ENCODE measurements at regions not wholly inside any gene's neighbourhood (a gene's known extent, or its start where the extent isn't known, plus 50 kb on each side); places are given as distances from the start of the nearest gene placed in this dataset.

GRCh38 chr7:22676385-22676784, 50.6 kb upstream of the IL6 start:
- H3K4me3 ChIP-seq (ENCODE audit: insufficient read depth, low read depth, low read length) = no peak overlapping the region
- H3K27me3 ChIP-seq (ENCODE audit: control insufficient read depth, insufficient read depth, low read length) = no peaks in the 10 kb centered on the region
- no peak for DNase-seq
- no peaks in the 10 kb centered on the region for H3K36me3 ChIP-seq (replicated peaks; ENCODE audit: control insufficient read depth, insufficient read depth, low read length)

- Histone ChIP-seq H3K36me3 (replicated peaks; ENCODE audit: control insufficient read depth, insufficient read depth, low read length) (no peaks in the 10 kb centered on the region), H3K4me3 (ENCODE audit: insufficient read depth, low read depth, low read length) (no peak overlapping the region)
These were observed 51.1 kb upstream of the IL6 start for GRCh38 chr7:22675917-22676343.

GRCh38 chr7:22675421-22675820, 51.6 kb upstream of the IL6 start:
- Histone ChIP-seq H3K36me3 (replicated peaks; ENCODE audit: control insufficient read depth, insufficient read depth, low read length) (no peaks in the 10 kb centered on the region), H3K4me3 (ENCODE audit: insufficient read depth, low read depth, low read length) (no peak overlapping the region), H3K27me3 (ENCODE audit: control insufficient read depth, insufficient read depth, low read length) (no peaks in the 10 kb centered on the region)
- DNase-seq = no peak

More at GRCh38 chr7:22675917-22676343, 51.1 kb upstream of the IL6 start:
- no peak for DNase-seq
- H3K27me3 ChIP-seq (ENCODE audit: control insufficient read depth, insufficient read depth, low read length) = no peaks in the 10 kb centered on the region

- Histone ChIP-seq H3K4me3 (ENCODE audit: insufficient read depth, low read depth, low read length) (no peak overlapping the region), H3K36me3 (replicated peaks; ENCODE audit: control insufficient read depth, insufficient read depth, low read length) (no peaks in the 10 kb centered on the region), H3K27me3 (ENCODE audit: control insufficient read depth, insufficient read depth, low read length) (no peaks in the 10 kb centered on the region)
- DNase-seq = no peak
These were observed 53.9 kb upstream of the IL6 start for GRCh38 chr7:22672846-22673680.

GRCh38 chr7:22671177-22671879, 55.7 kb upstream of the IL6 start:
- no peak for DNase-seq
- Histone ChIP-seq H3K27me3 (ENCODE audit: control insufficient read depth, insufficient read depth, low read length) (no peaks in the 10 kb centered on the region), H3K36me3 (replicated peaks; ENCODE audit: control insufficient read depth, insufficient read depth, low read length) (no peaks in the 10 kb centered on the region), H3K4me3 (ENCODE audit: insufficient read depth, low read depth, low read length) (no peak overlapping the region)

GRCh38 chr7:22670422-22670815, 56.6 kb upstream of the IL6 start:
- no peak for DNase-seq
- Histone ChIP-seq H3K27me3 (ENCODE audit: control insufficient read depth, insufficient read depth, low read length) (no peaks in the 10 kb centered on the region), H3K4me3 (ENCODE audit: insufficient read depth, low read depth, low read length) (no peak overlapping the region), H3K36me3 (replicated peaks; ENCODE audit: control insufficient read depth, insufficient read depth, low read length) (no peaks in the 10 kb centered on the region)

GRCh38 chr7:22669692-22670421, 57.1 kb upstream of the IL6 start:
- peak; percentile 26 for DNase-seq
- no peak overlapping the region for H3K4me3 ChIP-seq (ENCODE audit: insufficient read depth, low read depth, low read length)
- H3K27me3 ChIP-seq (ENCODE audit: control insufficient read depth, insufficient read depth, low read length) = no peaks in the 10 kb centered on the region
- H3K36me3 ChIP-seq (replicated peaks; ENCODE audit: control insufficient read depth, insufficient read depth, low read length) = no peaks in the 10 kb centered on the region

- no peaks in the 10 kb centered on the region for H3K27me3 ChIP-seq (ENCODE audit: control insufficient read depth, insufficient read depth, low read length)
- no peaks in the 10 kb centered on the region for H3K36me3 ChIP-seq (replicated peaks; ENCODE audit: control insufficient read depth, insufficient read depth, low read length)
- H3K4me3 ChIP-seq (ENCODE audit: insufficient read depth, low read depth, low read length) = no peak overlapping the region
- peak; percentile 23 for DNase-seq
These were observed 58.0 kb upstream of the IL6 start for GRCh38 chr7:22668971-22669401.

- no peak overlapping the region for H3K4me3 ChIP-seq (ENCODE audit: insufficient read depth, low read depth, low read length)
- no peaks in the 10 kb centered on the region for H3K27me3 ChIP-seq (ENCODE audit: control insufficient read depth, insufficient read depth, low read length)
- no peaks in the 10 kb centered on the region for H3K36me3 ChIP-seq (replicated peaks; ENCODE audit: control insufficient read depth, insufficient read depth, low read length)
- peak; percentile 46 for DNase-seq
These were observed 59.3 kb upstream of the IL6 start for GRCh38 chr7:22667562-22668239.

GRCh38 chr7:22667187-22667561, 59.8 kb upstream of the IL6 start:
- H3K4me3 ChIP-seq (ENCODE audit: insufficient read depth, low read depth, low read length) = no peak overlapping the region
- no peaks in the 10 kb centered on the region for H3K36me3 ChIP-seq (replicated peaks; ENCODE audit: control insufficient read depth, insufficient read depth, low read length)
- no peaks in the 10 kb centered on the region for H3K27me3 ChIP-seq (ENCODE audit: control insufficient read depth, insufficient read depth, low read length)
- DNase-seq = no peak

- Histone ChIP-seq H3K27me3 (ENCODE audit: control insufficient read depth, insufficient read depth, low read length) (no peaks in the 10 kb centered on the region), H3K4me3 (ENCODE audit: insufficient read depth, low read depth, low read length) (no peak overlapping the region), H3K36me3 (replicated peaks; ENCODE audit: control insufficient read depth, insufficient read depth, low read length) (no peaks in the 10 kb centered on the region)
- no peak for DNase-seq
These were observed 60.3 kb upstream of the IL6 start for GRCh38 chr7:22666732-22667131.

GRCh38 chr7:22665923-22666322, 61.1 kb upstream of the IL6 start:
- no peak overlapping the region for H3K4me3 ChIP-seq (ENCODE audit: insufficient read depth, low read depth, low read length)
- H3K27me3 ChIP-seq (ENCODE audit: control insufficient read depth, insufficient read depth, low read length) = no peaks in the 10 kb centered on the region
- no peaks in the 10 kb centered on the region for H3K36me3 ChIP-seq (replicated peaks; ENCODE audit: control insufficient read depth, insufficient read depth, low read length)
- DNase-seq = no peak

GRCh38 chr7:22664988-22665798, 61.8 kb upstream of the IL6 start:
- Histone ChIP-seq H3K36me3 (replicated peaks; ENCODE audit: control insufficient read depth, insufficient read depth, low read length) (no peaks in the 10 kb centered on the region), H3K4me3 (ENCODE audit: insufficient read depth, low read depth, low read length) (no peak overlapping the region), H3K27me3 (ENCODE audit: control insufficient read depth, insufficient read depth, low read length) (no peaks in the 10 kb centered on the region)
- peak; percentile 39 for DNase-seq

- no peaks in the 10 kb centered on the region for H3K27me3 ChIP-seq (ENCODE audit: control insufficient read depth, insufficient read depth, low read length)
- H3K36me3 ChIP-seq (replicated peaks; ENCODE audit: control insufficient read depth, insufficient read depth, low read length) = no peaks in the 10 kb centered on the region
- no peak overlapping the region for H3K4me3 ChIP-seq (ENCODE audit: insufficient read depth, low read depth, low read length)
- DNase-seq = no peak
These were observed 63.3 kb upstream of the IL6 start for GRCh38 chr7:22663721-22664120.

Data from H7 (cell line).